Heart left ventricle (tissue), 13 donors: ENCODE measurements at regions not wholly inside any gene's neighbourhood (a gene's known extent, or its start where the extent isn't known, plus 50 kb on each side); places are given as distances from the start of the nearest gene placed in this dataset.

Source experiments
- POLR2A ChIP-seq, 2 donors: fragments of 450-650 bp; IDR thresholded peaks; one replicate each; pipeline ENCODE4 v1.6.1; 2017; ENCODE audit warnings: antibody characterized with exemption in 2 of 2, mild to moderate bottlenecking in 2 of 2, moderate library complexity in 2 of 2
- TF ChIP-seq, protein P1 (sequence below), 12 donors: fragments of 200-600 bp; sonication (generic) in 4 of 12; IDR thresholded peaks; one replicate each; pipeline versions ENCODE4 v1.5.0 to v1.8.0; 2018 to 2022; ENCODE audit warnings: antibody characterized with exemption in 12 of 12, mild to moderate bottlenecking in 5 of 12
- donor health status: ischemic (EF 13 %, LVEDD 7.1; RV severe dilation, severe dysfunction).
- donor health status: DM: no; HTN: yes; CAD: no.
- donor health status: DM: no; HTN: no; CAD: no.
- donor health status: ischemic (EF 25% LVEDD 6.9; RV normal size, moderate dysfunction).
- donor health status: ischemic (EF 25% LVEDD 5.7; RV mildly dilated, moderate dysfunction).
- donor health status: ischemic (EF 35%, LVEDD 5.7; RV mildly dilated, moderate dysfunction).
- donor health status: nonischemic (EF 11% LVEDD 7.7; RV severe dilation, severe dysfunction).
- donor health status: DM: yes; HTN: yes; CAD: no.
- donor health status: PGD.
- donor health status: ischemic (EF 29% LVEDD 5.4; RV normal size, mild dysfunction).
- donor health status: nonischemic (EF 23%, LVEDD 6.1; RV moderate dilation, normal function).

DNA sequence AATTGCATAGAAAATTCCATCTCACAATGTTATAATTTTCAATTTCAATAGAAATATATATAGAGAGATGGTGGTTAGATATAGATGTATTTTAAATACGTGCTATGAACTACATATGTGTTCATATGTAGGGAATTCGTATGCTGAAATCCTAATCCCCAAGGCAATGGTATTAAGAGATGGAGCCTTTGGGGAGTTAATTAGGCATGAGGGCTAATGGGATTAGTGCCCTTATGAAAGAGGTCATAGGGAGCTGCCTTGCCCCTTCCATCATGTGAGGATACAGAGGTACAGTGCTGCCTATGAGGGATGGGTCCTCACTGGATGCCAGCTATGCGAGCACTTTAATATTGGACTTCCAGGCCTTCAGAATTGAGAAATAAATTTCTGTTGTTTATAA, 79.6 kb upstream of the CCDC54 start:
- TF ChIP-seq, protein P1, sequence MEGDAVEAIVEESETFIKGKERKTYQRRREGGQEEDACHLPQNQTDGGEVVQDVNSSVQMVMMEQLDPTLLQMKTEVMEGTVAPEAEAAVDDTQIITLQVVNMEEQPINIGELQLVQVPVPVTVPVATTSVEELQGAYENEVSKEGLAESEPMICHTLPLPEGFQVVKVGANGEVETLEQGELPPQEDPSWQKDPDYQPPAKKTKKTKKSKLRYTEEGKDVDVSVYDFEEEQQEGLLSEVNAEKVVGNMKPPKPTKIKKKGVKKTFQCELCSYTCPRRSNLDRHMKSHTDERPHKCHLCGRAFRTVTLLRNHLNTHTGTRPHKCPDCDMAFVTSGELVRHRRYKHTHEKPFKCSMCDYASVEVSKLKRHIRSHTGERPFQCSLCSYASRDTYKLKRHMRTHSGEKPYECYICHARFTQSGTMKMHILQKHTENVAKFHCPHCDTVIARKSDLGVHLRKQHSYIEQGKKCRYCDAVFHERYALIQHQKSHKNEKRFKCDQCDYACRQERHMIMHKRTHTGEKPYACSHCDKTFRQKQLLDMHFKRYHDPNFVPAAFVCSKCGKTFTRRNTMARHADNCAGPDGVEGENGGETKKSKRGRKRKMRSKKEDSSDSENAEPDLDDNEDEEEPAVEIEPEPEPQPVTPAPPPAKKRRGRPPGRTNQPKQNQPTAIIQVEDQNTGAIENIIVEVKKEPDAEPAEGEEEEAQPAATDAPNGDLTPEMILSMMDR (IDR thresholded peaks at IDR 0.05), result no peak
- no peak for TF ChIP-seq POLR2A (IDR thresholded peaks at IDR 0.05)
